PC-9 (cell line): ENCODE measurements at regions not wholly inside any gene's neighbourhood (a gene's known extent, or its start where the extent isn't known, plus 50 kb on each side); places are given as distances from the start of the nearest gene placed in this dataset.

Experiments
- BruUV-seq: library from RNA; stranded (reverse); fragments of 400-500 nt; replicated peaks from 2 replicates; lab custom pipeline; 2021; lab: Mats Ljungman, UMichigan
- CTCF ChIA-PET: fragments of 300-600 bp; sonication (Branson Sonifier 250); formaldehyde crosslinking; loops from one replicate; lab custom pipeline; 2022; ENCODE audit warnings: antibody characterized with exemption; lab: Charles Lee
- POLR2A ChIA-PET: fragments of 300-600 bp; sonication (Branson Sonifier 250); formaldehyde crosslinking; loops from one replicate; lab custom pipeline; 2022; ENCODE audit warnings: antibody characterized with exemption; ENCODE audit not compliant: unreplicated experiment; lab: Charles Lee
- DNase-seq, 2 experiments: peaks; one replicate each; pipeline versions ENCODE4 v3.0.0 to v3.0.0-alpha.2; 2015 to 2022; ENCODE audit warnings: mixed read lengths in 1 of 2
- H2AFZ ChIP-seq: fragments of 200-600 bp; sonication (generic); 2 replicates; pipeline ENCODE4 v1.8.1; 2017; ENCODE audit warnings: antibody characterized with exemption
- H3F3A ChIP-seq: fragments of 200-600 bp; sonication (generic); 2 replicates; pipeline ENCODE4 v1.8.1; 2017; ENCODE audit warnings: antibody characterized with exemption, mild to moderate bottlenecking, low read depth; ENCODE audit not compliant: insufficient read depth
- H3K27ac ChIP-seq: fragments of 200-600 bp; sonication (generic); 2 replicates; pipeline ENCODE4 v1.6.1; 2016; ENCODE audit warnings: mixed run types
- H3K27me3 ChIP-seq: fragments of 200-600 bp; sonication (generic); 2 replicates; pipeline ENCODE4 v1.6.1; 2016; ENCODE audit warnings: low read depth, mixed run types; ENCODE audit not compliant: insufficient read depth
- H3K36me3 ChIP-seq: fragments of 200-600 bp; sonication (generic); 2 replicates; pipeline ENCODE4 v1.6.1; 2016; ENCODE audit warnings: low read depth, mixed run types
- H3K4me1 ChIP-seq: fragments of 200-600 bp; sonication (generic); replicated peaks from 2 replicates; pipeline ENCODE4 v1.6.1; 2016; ENCODE audit warnings: mixed run types; ENCODE audit not compliant: insufficient read depth
- H3K4me2 ChIP-seq: fragments of 200-600 bp; sonication (generic); 2 replicates; pipeline ENCODE4 v1.6.1; 2017; ENCODE audit warnings: mixed run types
- H3K4me3 ChIP-seq: fragments of 200-600 bp; sonication (generic); 2 replicates; pipeline ENCODE4 v1.6.1; 2016; ENCODE audit warnings: mixed run types
- H3K79me2 ChIP-seq: fragments of 200-600 bp; sonication (generic); 2 replicates; pipeline ENCODE4 v1.6.1; 2017; ENCODE audit warnings: low read depth, mixed run types
- H3K9me2 ChIP-seq: fragments of 200-600 bp; sonication (generic); 2 replicates; pipeline ENCODE4 v1.8.1; 2017; ENCODE audit warnings: mild to moderate bottlenecking; ENCODE audit not compliant: insufficient read depth
- H3K9me3 ChIP-seq: fragments of 200-600 bp; sonication (generic); 2 replicates; pipeline ENCODE4 v1.8.1; 2016; ENCODE audit warnings: low read depth; ENCODE audit not compliant: insufficient read depth
- H4K20me1 ChIP-seq: fragments of 200-600 bp; sonication (generic); 2 replicates; pipeline ENCODE4 v1.8.1; 2017; ENCODE audit not compliant: insufficient read depth
- EZH2 ChIP-seq: fragments of 200-600 bp; sonication (generic); IDR thresholded peaks from 2 replicates; pipeline ENCODE4 v1.8.0; 2017; ENCODE audit warnings: antibody characterized with exemption, low read depth
- intact Hi-C: fragments of 100-400 bp; cut with micrococcal nuclease; formaldehyde crosslinking; loops from one replicate; pipeline ENCODE4 v1.10.0; 2022; ENCODE audit not compliant: unreplicated experiment
- TF ChIP-seq, protein P1 (sequence below): fragments of 200-600 bp; sonication (generic); conservative IDR thresholded peaks from 2 replicates; pipeline ENCODE4 v1.6.1; 2017; ENCODE audit warnings: mixed run types, antibody characterized with exemption, mild to moderate bottlenecking, moderate library complexity

DNA sequence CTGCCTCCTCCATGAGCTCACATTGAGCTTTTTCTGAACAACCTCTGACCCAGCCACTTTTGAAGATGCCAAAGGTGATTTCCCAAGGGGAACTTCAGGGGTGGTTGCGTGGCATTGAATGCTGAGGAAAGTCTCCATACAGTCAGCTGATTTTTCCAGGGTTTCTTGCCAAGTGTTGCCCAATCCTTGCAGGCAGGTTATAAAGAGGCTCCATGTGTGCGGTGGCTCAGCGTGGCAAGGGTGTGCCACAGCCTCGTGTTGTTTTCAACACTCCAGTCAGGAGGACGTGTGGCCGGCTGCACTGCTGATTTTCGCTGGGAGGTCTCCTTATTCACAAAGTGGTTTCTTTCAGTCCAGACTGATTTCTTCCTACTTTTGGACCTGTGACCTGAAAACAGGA, 81.4 kb upstream of the GATA6 start:
- no peak for TF ChIP-seq EZH2
- TF ChIP-seq, protein P1, sequence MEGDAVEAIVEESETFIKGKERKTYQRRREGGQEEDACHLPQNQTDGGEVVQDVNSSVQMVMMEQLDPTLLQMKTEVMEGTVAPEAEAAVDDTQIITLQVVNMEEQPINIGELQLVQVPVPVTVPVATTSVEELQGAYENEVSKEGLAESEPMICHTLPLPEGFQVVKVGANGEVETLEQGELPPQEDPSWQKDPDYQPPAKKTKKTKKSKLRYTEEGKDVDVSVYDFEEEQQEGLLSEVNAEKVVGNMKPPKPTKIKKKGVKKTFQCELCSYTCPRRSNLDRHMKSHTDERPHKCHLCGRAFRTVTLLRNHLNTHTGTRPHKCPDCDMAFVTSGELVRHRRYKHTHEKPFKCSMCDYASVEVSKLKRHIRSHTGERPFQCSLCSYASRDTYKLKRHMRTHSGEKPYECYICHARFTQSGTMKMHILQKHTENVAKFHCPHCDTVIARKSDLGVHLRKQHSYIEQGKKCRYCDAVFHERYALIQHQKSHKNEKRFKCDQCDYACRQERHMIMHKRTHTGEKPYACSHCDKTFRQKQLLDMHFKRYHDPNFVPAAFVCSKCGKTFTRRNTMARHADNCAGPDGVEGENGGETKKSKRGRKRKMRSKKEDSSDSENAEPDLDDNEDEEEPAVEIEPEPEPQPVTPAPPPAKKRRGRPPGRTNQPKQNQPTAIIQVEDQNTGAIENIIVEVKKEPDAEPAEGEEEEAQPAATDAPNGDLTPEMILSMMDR, result no peak
- Histone ChIP-seq H3K4me1 (no peaks in the 10 kb centered on the region), H3K4me3 (no peak overlapping the region), H3F3A (no peaks in the 10 kb centered on the region), H2AFZ (no peak overlapping the region), H3K4me2 (no peak overlapping the region), H3K79me2 (no peaks in the 10 kb centered on the region), H3K36me3 (no peaks in the 10 kb centered on the region), H3K27ac (no peak overlapping the region), H3K27me3 (no peaks in the 10 kb centered on the region), H3K9me2 (no peaks in the 10 kb centered on the region), H3K9me3 (no peaks in the 10 kb centered on the region), H4K20me1 (no peaks in the 10 kb centered on the region)
- POLR2A ChIA-PET, result no interaction called here
- no peak for DNase-seq
- CTCF ChIA-PET, result no interaction called here
- no TSS peak for BruUV-seq
- intact Hi-C loops, result no loop called here

DNA sequence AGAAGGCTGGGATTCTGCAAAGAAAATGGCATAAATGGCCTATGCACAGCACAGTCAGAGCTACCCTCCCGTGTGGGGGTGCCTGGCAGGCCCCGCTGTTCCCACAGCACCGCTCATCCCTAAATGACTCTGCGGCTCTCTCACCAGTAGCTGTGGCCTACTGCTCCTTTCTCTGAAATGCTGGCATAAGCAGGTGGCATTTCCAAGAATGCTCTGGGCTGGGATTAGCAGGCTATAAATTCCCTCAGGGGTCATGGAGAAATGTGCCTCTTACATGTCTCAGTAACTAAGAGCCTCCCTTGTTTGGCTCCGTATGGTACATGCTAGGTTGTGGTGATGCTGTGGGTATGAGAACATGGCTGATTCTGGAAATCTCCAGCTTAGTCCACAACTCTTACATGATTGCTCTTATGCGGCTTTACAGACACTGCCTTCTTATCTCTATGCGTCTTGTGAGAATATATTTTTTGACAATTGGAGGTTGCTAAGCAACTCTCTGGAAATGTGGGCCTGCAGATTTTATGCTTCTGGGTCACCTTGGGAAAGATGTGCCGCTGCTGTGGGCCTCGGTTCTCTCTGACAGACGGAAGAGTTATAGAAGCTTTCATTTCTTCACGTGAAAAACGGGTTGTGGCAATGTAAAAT, 80.3 kb upstream of the GATA6 start:
- H3F3A ChIP-seq, result no peaks in the 10 kb centered on the region
- no peak for DNase-seq
- H2AFZ ChIP-seq, result no peak overlapping the region
- no peaks in the 10 kb centered on the region for H3K9me2 ChIP-seq
- intact Hi-C loops, result no loop called here
- H4K20me1 ChIP-seq, result no peaks in the 10 kb centered on the region
- POLR2A ChIA-PET, result no interaction called here
- BruUV-seq, result no TSS peak
- H3K4me2 ChIP-seq, result no peak overlapping the region
- CTCF ChIA-PET, result no interaction called here
- H3K27me3 ChIP-seq, result no peaks in the 10 kb centered on the region
- H3K4me1 ChIP-seq, result no peaks in the 10 kb centered on the region
- H3K79me2 ChIP-seq, result no peaks in the 10 kb centered on the region
- no peak for TF ChIP-seq EZH2
- TF ChIP-seq, protein P1, result no peak
- H3K9me3 ChIP-seq, result no peaks in the 10 kb centered on the region
- H3K36me3 ChIP-seq, result no peaks in the 10 kb centered on the region
- H3K4me3 ChIP-seq, result no peak overlapping the region
- H3K27ac ChIP-seq, result no peak overlapping the region

DNA sequence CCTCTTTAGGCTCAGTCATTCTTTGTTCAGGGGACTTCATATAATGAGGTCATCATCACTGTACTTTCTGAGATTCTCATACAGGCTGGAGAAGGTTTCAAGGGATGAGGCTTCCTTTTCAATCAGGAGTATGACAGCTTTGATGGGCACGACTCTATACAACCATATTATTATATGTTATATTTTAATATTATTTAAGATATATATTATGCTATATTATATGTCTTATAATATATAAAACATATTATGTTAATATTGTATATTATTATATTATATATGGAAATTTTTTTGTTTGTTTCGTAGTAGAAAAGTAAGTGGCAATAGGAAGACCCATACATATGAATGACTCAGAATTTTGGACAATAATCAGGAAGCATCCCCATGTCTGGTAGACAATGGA, 78.0 kb upstream of the GATA6 start:
- H3K4me2 ChIP-seq, result no peak overlapping the region
- no peaks in the 10 kb centered on the region for H3F3A ChIP-seq
- no peak overlapping the region for H3K27ac ChIP-seq
- POLR2A ChIA-PET, result no interaction called here
- no peaks in the 10 kb centered on the region for H3K79me2 ChIP-seq
- no peak overlapping the region for H2AFZ ChIP-seq
- CTCF ChIA-PET, result no interaction called here
- H3K4me1 ChIP-seq, result no peaks in the 10 kb centered on the region
- DNase-seq, result no peak
- no peaks in the 10 kb centered on the region for H3K27me3 ChIP-seq
- no peaks in the 10 kb centered on the region for H3K36me3 ChIP-seq
- no peaks in the 10 kb centered on the region for H3K9me3 ChIP-seq
- intact Hi-C loops, result no loop called here
- no TSS peak for BruUV-seq
- no peaks in the 10 kb centered on the region for H3K9me2 ChIP-seq
- H4K20me1 ChIP-seq, result no peaks in the 10 kb centered on the region
- H3K4me3 ChIP-seq, result no peak overlapping the region
- TF ChIP-seq, protein P1, result no peak
- TF ChIP-seq EZH2, result no peak
